Neutrophil (primary cell): ENCODE measurements at regions not wholly inside any gene's neighbourhood (a gene's known extent, or its start where the extent isn't known, plus 50 kb on each side); places are given as distances from the start of the nearest gene placed in this dataset.

Experiments
- H3K27ac ChIP-seq: fragments of 200-600 bp; sonication (generic); 2 replicates; pipeline ENCODE4 v1.5.1; 2016; ENCODE audit warnings: mild to moderate bottlenecking, moderate library complexity
- H3K27me3 ChIP-seq: fragments of 200-600 bp; sonication (generic); 2 replicates; pipeline ENCODE4 v1.6.0; 2016; ENCODE audit warnings: mild to moderate bottlenecking
- H3K36me3 ChIP-seq: fragments of 200-600 bp; sonication (generic); 2 replicates; pipeline ENCODE4 v1.5.1; 2017
- H3K4me1 ChIP-seq, 2 experiments: fragments of 200-600 bp in 1 of 2; sonication (generic) in 1 of 2; 1 replicate in 1 of 2; 2 replicates in 1 of 2; pipeline versions ENCODE4 v1.5.1 to v1.6.1; 2013 to 2016; ENCODE audit warnings: low read depth in 1 of 2, low read length in 1 of 2, mild to moderate bottlenecking in 1 of 2, moderate library complexity in 1 of 2; ENCODE audit not compliant: control insufficient read depth in 1 of 2, insufficient read depth in 1 of 2
- H3K4me3 ChIP-seq, 2 experiments: fragments of 200-600 bp in 1 of 2; sonication (generic) in 1 of 2; 1 replicate in 1 of 2; 2 replicates in 1 of 2; pipeline ENCODE4 v1.5.1; 2013 to 2016; ENCODE audit warnings: low read depth in 1 of 2, low read length in 1 of 2, mild to moderate bottlenecking in 1 of 2, moderate library complexity in 1 of 2
- H3K9me3 ChIP-seq: fragments of 200-600 bp; sonication (generic); 2 replicates; pipeline ENCODE4 v1.5.1; 2016
- CTCF ChIP-seq: fragments of 200-600 bp; sonication (generic); IDR thresholded peaks from 2 replicates; pipeline ENCODE4 v1.5.1; 2016; ENCODE audit warnings: antibody characterized with exemption

GRCh38 chr11:119829402-119829801, 100.4 kb upstream of the NECTIN1 start:
- peaks cover 80% of the 10 kb centered on the region for H3K27me3 ChIP-seq
- no peak overlapping the region for H3K4me3 ChIP-seq
- no peak overlapping the region for H3K27ac ChIP-seq
- H3K36me3 ChIP-seq = no peaks in the 10 kb centered on the region
- no peaks in the 10 kb centered on the region for H3K4me1 ChIP-seq
- no peaks in the 10 kb centered on the region for H3K9me3 ChIP-seq
- no peak for TF ChIP-seq CTCF

GRCh38 chr11:119828819-119829218, 99.8 kb upstream of the NECTIN1 start:
- Histone ChIP-seq H3K9me3 (no peaks in the 10 kb centered on the region), H3K27me3 (peaks cover 74% of the 10 kb centered on the region), H3K27ac (no peak overlapping the region), H3K36me3 (no peaks in the 10 kb centered on the region), H3K4me3 (no peak overlapping the region), H3K4me1 (no peaks in the 10 kb centered on the region)
- no peak for TF ChIP-seq CTCF

- H3K27ac ChIP-seq = no peak overlapping the region
Measured at GRCh38 chr11:119828006-119828405, 99.0 kb upstream of the NECTIN1 start.

DNA sequence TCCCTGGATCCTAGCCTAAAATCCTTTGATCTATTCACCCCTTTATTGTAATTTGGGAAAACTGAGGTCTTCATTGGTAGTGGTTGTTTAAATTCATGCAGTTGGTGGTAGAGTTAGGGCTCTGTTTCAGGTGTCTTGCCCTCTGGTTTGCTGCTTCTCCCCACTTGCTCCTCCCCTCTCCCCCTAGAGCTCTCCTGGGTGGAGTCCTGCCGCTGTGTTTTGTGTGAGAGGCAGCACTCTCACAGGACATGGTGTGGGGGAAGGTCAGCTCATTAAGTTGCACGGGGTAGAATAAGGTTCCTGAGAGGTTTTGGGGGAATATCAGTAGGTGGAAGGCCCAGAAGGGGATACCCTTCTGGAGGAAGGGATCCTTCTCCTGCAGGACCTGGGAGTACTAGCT, 98.1 kb upstream of the NECTIN1 start:
- no peaks in the 10 kb centered on the region for H3K4me1 ChIP-seq
- H3K4me3 ChIP-seq = no peak overlapping the region
- TF ChIP-seq CTCF = no peak
- H3K27ac ChIP-seq = no peak overlapping the region
- no peaks in the 10 kb centered on the region for H3K36me3 ChIP-seq
- peaks cover 59% of the 10 kb centered on the region for H3K27me3 ChIP-seq
- H3K9me3 ChIP-seq = no peaks in the 10 kb centered on the region

More at GRCh38 chr11:119828006-119828405, 99.0 kb upstream of the NECTIN1 start:
- Histone ChIP-seq H3K4me1 (no peaks in the 10 kb centered on the region), H3K27me3 (peaks cover 68% of the 10 kb centered on the region), H3K36me3 (no peaks in the 10 kb centered on the region), H3K4me3 (no peak overlapping the region), H3K9me3 (no peaks in the 10 kb centered on the region)
- no peak for TF ChIP-seq CTCF

GRCh38 chr11:119823077-119823476, 94.1 kb upstream of the NECTIN1 start:
- Histone ChIP-seq H3K4me1 (no peaks in the 10 kb centered on the region), H3K27ac (no peak overlapping the region), H3K4me3 (no peak overlapping the region), H3K27me3 (peaks cover 21% of the 10 kb centered on the region), H3K9me3 (no peaks in the 10 kb centered on the region), H3K36me3 (no peaks in the 10 kb centered on the region)
- no peak for TF ChIP-seq CTCF

DNA sequence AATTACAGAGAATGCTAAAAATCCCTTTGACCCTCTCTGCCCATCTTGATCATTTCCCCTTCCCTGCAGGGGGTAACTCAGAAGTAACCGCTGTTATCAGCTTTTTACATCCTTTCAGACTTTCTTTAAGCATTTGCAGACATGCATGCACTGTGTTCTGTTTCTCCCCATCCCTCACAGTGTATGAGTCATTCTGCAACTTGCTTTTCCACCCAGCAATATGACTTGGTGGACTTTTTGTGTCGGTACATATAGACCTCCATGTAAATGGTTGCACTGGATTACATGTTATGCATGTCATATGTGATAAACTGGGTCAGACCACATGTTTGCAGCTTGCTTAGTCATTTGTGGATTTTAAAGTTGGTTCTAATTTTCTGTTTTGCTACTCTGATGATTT, 87.7 kb upstream of the NECTIN1 start:
- Histone ChIP-seq H3K27ac (no peak overlapping the region), H3K4me3 (no peak overlapping the region), H3K9me3 (no peaks in the 10 kb centered on the region), H3K27me3 (peaks cover 27% of the 10 kb centered on the region), H3K36me3 (no peaks in the 10 kb centered on the region), H3K4me1 (no peaks in the 10 kb centered on the region)
- no peak for TF ChIP-seq CTCF
